Mesodermal cell (in vitro differentiated cells): ENCODE measurements at regions not wholly inside any gene's neighbourhood (a gene's known extent, or its start where the extent isn't known, plus 50 kb on each side); places are given as distances from the start of the nearest gene placed in this dataset.
A peak's percentile ranks its signal among the peaks of the same experiment; 100 is the strongest.

ENCODE experiments used
- H3K27ac ChIP-seq: 2 replicates; pipeline ENCODE4 v1.7.0; 2013; ENCODE audit warnings: mild to moderate bottlenecking, low read depth, low read length, moderate library complexity; ENCODE audit not compliant: severe bottlenecking
- H3K36me3 ChIP-seq: 2 replicates; pipeline ENCODE4 v1.7.1; 2013; ENCODE audit warnings: mild to moderate bottlenecking, low read length, moderate library complexity; ENCODE audit not compliant: control insufficient read depth, insufficient read depth
- H3K4me1 ChIP-seq: one replicate; pipeline ENCODE4 v1.7.1; 2013; ENCODE audit warnings: mild to moderate bottlenecking, low read length; ENCODE audit not compliant: insufficient read depth, control insufficient read depth, poor library complexity, severe bottlenecking
- H3K4me3 ChIP-seq: 2 replicates; pipeline ENCODE4 v1.7.0; 2013; ENCODE audit warnings: low read length, control low read depth, mild to moderate bottlenecking; ENCODE audit not compliant: insufficient read depth, poor library complexity, severe bottlenecking; ENCODE audit errors: extremely low read depth
- H3K9me3 ChIP-seq: 2 replicates; pipeline ENCODE4 v1.7.1; 2013; ENCODE audit warnings: mild to moderate bottlenecking, low read length, moderate library complexity; ENCODE audit not compliant: control insufficient read depth
- WGBS, 2 experiments: methylation state at CpG; one replicate each; pipeline ENCODE4 v1.1.5; 2013; ENCODE audit warnings: missing lambda C conversion rate in 2 of 2; ENCODE audit not compliant: insufficient coverage in 2 of 2; 5-methylcytosine and 5-hydroxymethylcytosine counted together

DNA sequence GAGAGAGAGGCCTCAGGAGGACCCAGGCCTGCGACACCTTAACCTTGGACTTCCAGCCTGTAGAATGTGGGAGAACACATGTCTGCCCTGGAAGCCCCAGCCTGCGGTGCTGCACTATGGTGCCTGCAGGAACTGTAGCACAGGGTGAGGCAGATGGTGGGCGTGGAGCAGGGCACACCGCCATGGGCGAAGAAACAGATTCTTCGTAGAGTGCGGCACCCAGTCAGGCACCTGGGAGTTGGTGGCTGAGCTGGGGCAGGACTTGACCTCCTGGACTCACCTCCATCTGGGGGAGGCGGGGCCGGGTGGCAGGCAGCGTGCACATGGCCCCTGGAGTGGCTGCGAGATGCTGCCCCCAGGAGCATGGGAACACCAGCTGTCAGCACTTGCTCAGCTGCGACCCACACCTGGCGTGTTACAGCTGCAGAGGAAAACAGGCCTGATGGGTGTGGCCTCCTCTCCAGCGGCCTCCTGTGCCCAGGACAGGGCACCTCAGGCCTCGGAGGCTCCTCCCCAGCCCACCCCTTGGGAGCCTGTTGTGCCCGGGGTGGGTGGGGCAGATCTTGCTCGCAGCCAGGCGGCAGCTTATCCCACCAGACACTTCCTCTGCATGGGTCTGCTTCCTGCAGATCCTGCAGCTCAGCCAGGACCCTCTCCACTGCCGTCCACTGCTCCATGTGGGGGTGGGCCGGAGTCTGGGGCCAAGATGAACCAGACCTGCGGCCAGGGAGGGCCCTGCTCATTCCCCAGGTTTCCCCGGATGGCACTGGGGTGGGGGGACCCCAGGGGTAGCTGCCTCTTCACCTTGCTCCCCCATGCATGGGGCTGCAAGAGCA, 80.4 kb downstream of the MYEOV start:
- H3K36me3 ChIP-seq = no peaks in the 10 kb centered on the region
- WGBS, 2 experiments = 84 to 91% methylated on average over 17 to 18 of the region's 22 CpGs
- peak overlapping the region; percentile 10 for H3K27ac ChIP-seq
- no peak overlapping the region for H3K4me3 ChIP-seq
- peaks cover 8% of the 10 kb centered on the region for H3K9me3 ChIP-seq
- H3K4me1 ChIP-seq = peaks cover 11% of the 10 kb centered on the region

DNA sequence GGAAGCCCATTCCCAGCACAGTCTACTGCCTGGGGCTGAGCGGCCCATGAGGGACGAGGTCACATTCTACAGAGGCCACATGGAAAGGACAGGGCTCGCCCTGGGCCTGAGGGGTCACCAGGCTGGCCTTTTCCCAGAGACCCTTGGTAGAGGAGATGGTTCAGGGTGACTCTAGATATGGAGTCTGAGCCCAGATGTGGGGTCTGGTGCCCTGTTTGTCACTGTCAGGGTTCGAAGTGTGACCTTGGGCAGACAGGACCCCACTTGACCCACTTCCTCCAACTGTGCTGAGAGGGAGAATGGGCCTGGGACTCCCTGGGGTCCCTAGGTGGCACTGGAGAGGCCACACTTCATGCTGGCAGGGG, 81.0 kb downstream of the MYEOV start:
- H3K9me3 ChIP-seq = peaks cover 2% of the 10 kb centered on the region

GRCh38 chr11:69375316-69376154, 81.6 kb downstream of the MYEOV start:
- Histone ChIP-seq H3K9me3 (no peaks in the 10 kb centered on the region), H3K27ac (no peak overlapping the region)

More for the DNA sequence above, 81.0 kb downstream of the MYEOV start:
- Histone ChIP-seq H3K36me3 (no peaks in the 10 kb centered on the region), H3K27ac (peak overlapping the region; percentile 10), H3K4me1 (peaks cover 14% of the 10 kb centered on the region), H3K4me3 (no peak overlapping the region)
- 91 to 95% methylated on average over 3 of the region's 4 CpGs for WGBS, 2 experiments

GRCh38 chr11:69376155-69377028, 82.4 kb downstream of the MYEOV start:
- 99 to 100% methylated on average over 8 to 13 of the region's 20 CpGs for WGBS, 2 experiments
- no peak overlapping the region for H3K27ac ChIP-seq
- H3K36me3 ChIP-seq = no peaks in the 10 kb centered on the region
- H3K4me3 ChIP-seq = no peak overlapping the region
- no peaks in the 10 kb centered on the region for H3K9me3 ChIP-seq
- H3K4me1 ChIP-seq = peaks cover 18% of the 10 kb centered on the region

More at GRCh38 chr11:69375316-69376154, 81.6 kb downstream of the MYEOV start:
- H3K4me1 ChIP-seq = peaks cover 14% of the 10 kb centered on the region
- no peak overlapping the region for H3K4me3 ChIP-seq
- H3K36me3 ChIP-seq = no peaks in the 10 kb centered on the region
- 94 to 95% methylated on average over 14 to 20 of the region's 22 CpGs for WGBS, 2 experiments

DNA sequence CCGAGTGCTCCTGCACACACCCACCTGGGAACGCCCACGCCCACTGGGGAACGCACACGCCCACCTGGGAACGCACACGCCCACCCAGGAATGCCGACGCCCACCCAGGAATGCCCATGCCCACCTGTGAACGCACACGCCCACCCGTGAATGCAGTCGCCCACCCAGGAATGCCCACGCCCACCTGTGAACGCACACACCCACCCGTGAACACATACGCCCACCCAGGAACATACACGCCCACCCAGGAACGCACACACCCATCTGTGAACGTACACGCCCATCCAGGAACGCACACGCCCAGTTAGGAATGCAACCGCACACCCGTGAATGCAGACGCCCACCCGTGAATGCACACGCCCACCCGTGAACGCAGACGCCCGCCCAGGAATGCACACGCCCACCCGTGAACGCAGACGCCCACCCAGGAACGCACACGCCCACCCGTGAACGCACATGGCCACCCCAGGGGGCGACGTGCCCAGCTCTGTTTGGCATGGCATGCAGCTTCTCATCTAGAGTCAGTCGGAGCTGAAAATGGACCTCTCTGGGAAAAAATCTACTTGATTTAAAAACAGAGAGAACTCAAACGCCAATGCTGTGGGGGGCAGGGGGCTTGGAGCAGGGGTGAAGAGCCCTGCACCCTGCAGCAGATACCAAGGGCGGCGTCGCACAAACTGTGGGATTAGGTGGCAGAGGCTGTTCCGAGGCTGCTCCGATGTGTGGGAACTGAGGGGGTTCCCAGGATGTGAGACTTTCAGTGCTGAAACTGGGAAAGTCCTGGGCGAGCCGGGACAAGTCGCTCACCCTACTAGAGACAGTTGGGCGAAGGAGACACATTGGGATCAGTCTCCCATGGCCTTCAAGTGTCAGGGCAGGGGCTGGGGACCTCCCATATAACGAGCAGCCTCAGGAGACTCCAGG, 83.3 kb downstream of the MYEOV start:
- Histone ChIP-seq H3K4me1 (peaks cover 18% of the 10 kb centered on the region), H3K36me3 (no peaks in the 10 kb centered on the region), H3K27ac (no peak overlapping the region), H3K9me3 (no peaks in the 10 kb centered on the region), H3K4me3 (no peak overlapping the region)
- WGBS, 2 experiments = 92 to 95% methylated on average over 46 to 54 of the region's 54 CpGs

DNA sequence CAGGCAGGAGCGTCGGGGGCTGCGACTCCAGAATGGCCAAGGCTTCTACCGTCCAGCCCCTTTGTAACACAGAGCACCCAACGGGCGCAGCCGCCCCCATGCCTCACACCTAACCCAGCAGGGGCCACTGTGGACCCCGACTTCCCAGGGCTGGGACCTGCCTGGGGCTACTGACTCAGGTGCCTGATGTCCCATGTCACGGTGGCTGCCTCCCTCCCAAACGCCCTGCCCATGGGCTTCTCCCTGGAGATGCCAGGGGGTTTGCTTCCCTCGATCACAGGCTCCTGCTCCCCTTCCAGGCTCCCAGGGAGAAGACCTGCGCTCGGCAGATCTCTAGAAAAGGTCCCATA, 84.0 kb downstream of the MYEOV start:
- peaks cover 18% of the 10 kb centered on the region for H3K4me1 ChIP-seq
- 92 to 94% methylated on average over 12 to 13 of the region's 13 CpGs for WGBS, 2 experiments
- H3K36me3 ChIP-seq = no peaks in the 10 kb centered on the region
- H3K9me3 ChIP-seq = no peaks in the 10 kb centered on the region
- H3K4me3 ChIP-seq = no peak overlapping the region
- no peak overlapping the region for H3K27ac ChIP-seq

DNA sequence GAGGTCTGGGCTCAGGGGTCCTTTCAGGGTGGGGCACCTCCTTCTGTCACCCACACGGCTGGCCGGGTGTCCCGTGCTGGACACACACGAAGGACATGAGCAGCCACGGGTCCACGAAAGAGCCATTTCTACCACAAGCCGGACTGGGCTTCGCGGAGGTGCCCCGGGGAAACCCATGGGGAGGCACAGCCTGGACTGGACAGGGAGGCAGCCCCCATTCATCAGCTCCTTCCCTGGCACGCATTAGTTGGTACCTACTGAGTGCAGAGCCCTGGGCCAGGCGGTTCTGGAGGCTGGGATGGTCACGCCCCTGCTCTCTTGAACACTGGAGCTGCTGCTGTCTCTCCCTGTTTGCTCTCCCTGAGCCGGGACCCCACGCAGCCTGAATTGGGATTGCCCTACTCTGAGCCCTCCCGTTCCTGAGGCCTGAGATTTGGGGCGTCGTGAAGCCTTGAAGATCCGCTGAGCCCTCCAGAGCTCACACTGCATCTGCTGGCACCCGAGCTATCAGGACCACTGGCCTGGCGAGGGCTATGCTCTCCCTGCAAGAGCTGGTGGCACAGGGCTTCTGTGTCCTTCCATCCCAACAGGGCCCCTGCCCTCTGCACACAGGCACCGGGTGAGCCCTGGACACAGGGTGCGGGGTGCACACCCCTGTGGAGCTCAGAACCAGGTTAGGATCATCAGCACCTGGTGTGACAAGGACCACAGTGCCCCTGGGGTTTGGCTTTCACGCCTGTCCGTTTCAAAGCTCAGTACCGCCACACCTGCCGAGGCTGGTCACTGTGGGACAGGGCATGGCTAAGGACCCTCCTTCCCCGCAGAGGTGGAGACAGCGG, 84.6 kb downstream of the MYEOV start:
- Histone ChIP-seq H3K27ac (no peak overlapping the region), H3K36me3 (no peaks in the 10 kb centered on the region), H3K4me3 (no peak overlapping the region), H3K9me3 (no peaks in the 10 kb centered on the region), H3K4me1 (peaks cover 18% of the 10 kb centered on the region)
- 89 to 93% methylated on average over 27 to 28 of the region's 29 CpGs for WGBS, 2 experiments

GRCh38 chr11:69380451-69380901, 86.5 kb downstream of the MYEOV start:
- Histone ChIP-seq H3K9me3 (no peaks in the 10 kb centered on the region), H3K4me1 (peaks cover 12% of the 10 kb centered on the region), H3K4me3 (no peak overlapping the region), H3K36me3 (no peaks in the 10 kb centered on the region), H3K27ac (no peak overlapping the region)
- 86 to 87% methylated on average over 16 to 20 of the region's 20 CpGs for WGBS, 2 experiments

GRCh38 chr11:69380921-69381581, 87.1 kb downstream of the MYEOV start:
- WGBS, 2 experiments = 96% methylated on average over 9 to 10 of the region's 10 CpGs

More at GRCh38 chr11:69380921-69381581, 87.1 kb downstream of the MYEOV start:
- Histone ChIP-seq H3K36me3 (no peaks in the 10 kb centered on the region), H3K4me3 (no peak overlapping the region), H3K9me3 (no peaks in the 10 kb centered on the region), H3K4me1 (peaks cover 10% of the 10 kb centered on the region), H3K27ac (no peak overlapping the region)
